Body of pancreas (tissue), 4 donors: ENCODE measurements at regions not wholly inside any gene's neighbourhood (a gene's known extent, or its start where the extent isn't known, plus 50 kb on each side); places are given as distances from the start of the nearest gene placed in this dataset.

Source experiments
- POLR2A ChIP-seq, 3 donors: fragments of 450-650 bp; IDR thresholded peaks; one replicate each; pipeline ENCODE4 v1.6.1; 2016; ENCODE audit warnings: antibody characterized with exemption in 3 of 3, mild to moderate bottlenecking in 2 of 3
- TF ChIP-seq, protein P1 (sequence below), 7 experiments: fragments of 450-650 bp in 4 of 7; fragments of 200-600 bp in 3 of 7; sonication (generic) in 3 of 7; IDR thresholded peaks; one replicate each; pipeline ENCODE4 v1.5.1; 2016 to 2019; ENCODE audit warnings: antibody characterized with exemption in 7 of 7

DNA sequence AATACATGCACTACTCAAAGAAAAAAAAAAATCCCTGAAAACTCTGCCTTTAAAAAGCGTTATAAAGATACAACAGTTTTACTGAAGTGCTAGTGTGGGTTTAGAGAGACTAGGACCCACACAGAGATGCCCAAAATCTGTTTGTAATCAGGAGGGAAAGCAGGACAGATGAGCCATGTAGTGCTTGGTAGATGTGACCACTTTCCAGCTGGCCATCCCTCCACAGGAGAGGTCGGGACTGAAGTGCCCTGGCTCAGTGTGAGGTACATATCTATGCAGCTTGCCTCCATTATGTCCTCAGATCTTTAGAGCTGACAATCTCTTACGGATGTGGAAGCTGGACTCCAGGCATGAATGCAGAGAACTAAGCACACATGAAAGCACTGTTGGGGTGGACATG, 57.5 kb upstream of the NANOGP8 start:
- TF ChIP-seq, protein P1, sequence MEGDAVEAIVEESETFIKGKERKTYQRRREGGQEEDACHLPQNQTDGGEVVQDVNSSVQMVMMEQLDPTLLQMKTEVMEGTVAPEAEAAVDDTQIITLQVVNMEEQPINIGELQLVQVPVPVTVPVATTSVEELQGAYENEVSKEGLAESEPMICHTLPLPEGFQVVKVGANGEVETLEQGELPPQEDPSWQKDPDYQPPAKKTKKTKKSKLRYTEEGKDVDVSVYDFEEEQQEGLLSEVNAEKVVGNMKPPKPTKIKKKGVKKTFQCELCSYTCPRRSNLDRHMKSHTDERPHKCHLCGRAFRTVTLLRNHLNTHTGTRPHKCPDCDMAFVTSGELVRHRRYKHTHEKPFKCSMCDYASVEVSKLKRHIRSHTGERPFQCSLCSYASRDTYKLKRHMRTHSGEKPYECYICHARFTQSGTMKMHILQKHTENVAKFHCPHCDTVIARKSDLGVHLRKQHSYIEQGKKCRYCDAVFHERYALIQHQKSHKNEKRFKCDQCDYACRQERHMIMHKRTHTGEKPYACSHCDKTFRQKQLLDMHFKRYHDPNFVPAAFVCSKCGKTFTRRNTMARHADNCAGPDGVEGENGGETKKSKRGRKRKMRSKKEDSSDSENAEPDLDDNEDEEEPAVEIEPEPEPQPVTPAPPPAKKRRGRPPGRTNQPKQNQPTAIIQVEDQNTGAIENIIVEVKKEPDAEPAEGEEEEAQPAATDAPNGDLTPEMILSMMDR (IDR thresholded peaks at IDR 0.05) = no peak
- no peak for TF ChIP-seq POLR2A (IDR thresholded peaks at IDR 0.05)
